HG03442 (cell line): ENCODE measurements at regions not wholly inside any gene's neighbourhood (a gene's known extent, or its start where the extent isn't known, plus 50 kb on each side); places are given as distances from the start of the nearest gene placed in this dataset.
"Not testable (repeated sequence)": the region's sequence is repeated elsewhere in the genome, so short reads cannot be mapped to it uniquely, and the experiment has no call there.

Experiments used
- ATAC-seq: cut with Tn5 transposase; IDR thresholded peaks from one replicate; pipeline ENCODE4 v1.9.1; 2021; ENCODE audit warnings: mild to moderate bottlenecking, moderate library complexity; ENCODE audit not compliant: unreplicated experiment

DNA sequence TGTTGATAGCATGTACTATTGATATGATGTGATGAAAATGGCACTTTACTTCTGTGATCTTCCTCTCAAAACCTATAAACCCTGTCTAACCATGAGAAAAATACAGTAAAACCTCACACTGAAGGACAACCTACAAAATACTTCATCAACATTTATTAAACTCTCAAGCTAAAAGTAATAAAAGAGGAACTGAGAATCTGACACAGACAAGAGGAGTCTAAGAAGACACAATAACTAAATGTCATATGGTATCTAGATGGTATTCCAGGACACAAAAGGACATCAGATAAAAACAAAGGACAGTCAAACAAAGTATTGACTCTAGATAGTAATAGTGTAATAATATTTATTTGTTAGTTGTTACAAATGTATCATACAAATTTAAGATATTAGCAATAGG, 655.3 kb downstream of the SH3BGRL start:
- no peak for ATAC-seq

DNA sequence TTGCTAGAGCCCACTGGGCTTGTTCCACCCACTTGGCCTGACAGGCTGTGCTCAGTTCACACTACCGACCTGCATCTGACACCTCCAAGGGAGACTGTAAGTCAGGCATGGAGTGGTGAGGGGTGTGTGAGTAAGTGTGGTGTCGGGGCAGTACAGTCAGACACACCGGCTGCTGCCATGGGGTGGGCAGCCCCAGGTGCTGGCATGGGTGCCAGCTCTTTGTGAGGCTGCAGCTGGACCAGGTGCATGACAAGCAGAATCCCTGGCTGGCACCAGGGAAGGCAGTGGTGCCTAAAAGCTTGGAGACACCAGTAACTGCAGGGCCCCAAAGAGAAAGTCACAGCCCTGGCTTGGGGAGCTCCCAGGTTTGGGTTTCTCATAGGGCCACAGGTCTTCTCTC, 665.0 kb downstream of the SH3BGRL start:
- ATAC-seq = no peak

DNA sequence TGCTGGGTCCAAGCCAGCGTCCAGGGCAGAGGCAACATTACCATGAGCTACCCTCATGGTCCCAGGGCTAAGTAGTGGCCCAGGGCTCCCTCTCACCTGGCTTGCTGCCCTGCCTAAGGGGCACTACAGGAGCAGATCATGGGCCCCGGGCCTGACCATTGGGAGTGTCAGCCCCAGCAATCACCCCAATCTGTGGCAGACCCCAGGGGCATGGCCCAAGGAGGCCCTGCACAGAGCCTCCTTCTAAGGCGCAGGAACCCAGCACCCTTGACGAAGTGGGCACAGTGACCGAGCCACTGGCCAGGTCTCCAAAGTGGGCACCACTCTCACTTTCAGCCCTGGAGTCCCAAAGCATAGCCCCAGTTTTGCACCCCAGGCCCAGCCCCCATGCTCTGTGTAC, 667.1 kb downstream of the SH3BGRL start:
- no peak for ATAC-seq

DNA sequence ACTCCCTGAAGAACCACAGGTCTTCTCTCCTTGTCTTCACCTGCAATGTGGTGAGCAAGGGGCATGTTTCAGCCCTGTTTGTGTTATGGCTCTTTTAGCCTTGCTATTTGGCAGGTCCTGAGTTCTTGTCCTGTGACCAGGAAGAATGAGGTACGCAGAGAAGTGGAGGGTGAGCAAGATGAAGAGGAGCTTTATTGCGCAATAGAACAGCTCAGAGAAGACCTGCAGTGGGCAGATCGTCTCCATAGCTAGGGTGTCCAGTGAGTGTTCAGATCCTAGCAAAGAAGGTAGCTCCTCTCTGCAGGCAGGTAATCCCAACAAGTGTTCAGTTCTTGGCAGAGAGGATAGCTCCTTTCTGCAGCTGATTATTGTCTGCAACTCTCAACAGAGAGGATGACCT, 672.9 kb downstream of the SH3BGRL start:
- ATAC-seq = no peak

DNA sequence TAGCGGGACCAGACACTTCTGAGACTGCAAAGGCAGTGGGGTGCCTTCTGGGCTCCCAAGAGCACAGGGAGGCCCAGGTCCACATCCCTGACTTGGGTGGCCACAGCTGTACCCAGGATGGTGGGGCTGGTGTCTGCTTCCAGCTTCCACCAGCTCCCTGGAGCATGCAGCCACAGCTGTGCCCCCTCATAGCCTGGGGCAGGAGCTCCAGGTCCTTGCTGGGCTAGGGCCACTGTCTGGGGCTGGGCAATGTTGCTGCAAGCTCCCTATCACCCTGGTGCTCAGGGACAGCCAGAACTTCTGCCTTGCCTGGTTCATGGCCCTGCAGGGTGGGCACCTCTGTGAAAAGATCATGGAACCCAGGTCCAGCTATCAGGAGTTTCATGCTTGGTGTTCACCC, 673.9 kb downstream of the SH3BGRL start:
- no peak for ATAC-seq

DNA sequence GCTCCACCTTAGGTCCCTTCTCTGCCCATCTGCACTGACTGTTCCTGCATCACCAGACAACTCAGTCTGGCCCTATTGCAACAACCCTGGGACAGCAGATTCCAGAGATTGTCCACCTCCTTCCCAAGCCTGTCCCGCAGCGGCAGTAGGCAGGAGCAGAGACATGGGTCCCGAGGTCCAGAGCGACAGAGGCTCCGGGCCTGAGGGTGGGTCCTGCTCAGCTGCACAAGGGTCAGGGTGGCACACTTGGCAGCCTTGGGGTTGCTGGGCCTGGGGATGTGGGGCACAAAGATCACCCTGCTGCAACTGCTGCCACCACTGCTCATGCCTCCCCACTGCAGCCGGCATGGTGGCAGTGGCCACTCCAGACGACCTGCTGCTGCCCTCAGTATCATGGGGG, 674.5 kb downstream of the SH3BGRL start:
- no peak for ATAC-seq

DNA sequence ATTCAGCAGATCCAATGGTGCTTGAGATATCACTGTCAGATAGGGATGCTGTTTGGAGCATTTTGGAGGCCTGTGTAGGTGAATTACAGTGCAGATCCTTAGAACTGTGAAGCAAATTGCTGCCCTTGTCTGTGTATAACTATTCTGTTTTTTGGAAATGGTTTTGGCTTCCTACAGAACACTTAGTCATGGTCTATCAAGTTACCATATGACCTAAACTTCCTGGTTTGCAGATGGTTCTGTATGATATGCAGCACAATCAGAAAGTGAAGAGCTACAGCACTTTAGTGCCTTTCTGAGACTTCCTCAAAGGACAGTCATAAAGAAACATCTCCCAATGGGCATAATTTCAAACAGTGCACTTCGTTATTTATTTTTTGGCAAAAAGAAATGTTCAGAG, 688.6 kb downstream of the SH3BGRL start:
- ATAC-seq = no peak

DNA sequence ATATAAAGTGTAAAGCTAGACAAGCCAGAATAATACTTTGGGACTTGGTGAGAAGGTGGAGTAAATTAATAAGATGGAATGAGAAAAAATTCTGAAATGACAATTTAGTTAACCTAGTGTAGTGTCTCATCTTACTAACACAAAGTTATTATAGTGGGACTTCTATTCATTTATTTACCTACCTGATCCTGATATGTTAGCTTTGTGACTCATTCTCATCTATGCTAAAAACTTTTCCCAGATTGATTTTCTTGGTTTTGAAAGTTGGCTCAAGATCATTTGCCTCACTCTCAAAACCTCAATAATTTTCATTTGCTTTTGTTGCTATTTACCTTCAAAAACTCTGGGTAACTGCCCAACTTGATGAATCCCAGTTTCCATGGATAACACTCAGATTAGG, 698.6 kb downstream of the SH3BGRL start:
- ATAC-seq = no peak

DNA sequence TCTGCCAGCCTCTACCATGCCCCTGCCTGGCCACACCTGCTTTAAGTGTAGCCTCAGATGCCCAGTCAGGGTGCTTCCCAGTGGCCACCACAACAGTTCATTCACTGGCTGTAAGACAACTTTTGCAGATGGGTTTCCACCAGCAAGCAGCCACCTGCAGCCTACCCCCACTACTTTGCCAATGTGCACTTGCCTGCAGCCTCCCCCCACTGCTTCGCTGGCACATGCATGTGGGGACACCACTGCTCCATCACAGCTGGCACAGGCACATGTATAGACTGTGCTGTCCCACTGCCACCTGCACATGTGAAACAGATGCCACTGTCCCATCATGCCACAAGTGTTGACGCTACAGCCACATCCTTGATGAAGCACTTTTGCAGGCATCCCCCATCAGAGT, 723.9 kb downstream of the SH3BGRL start:
- no peak for ATAC-seq

DNA sequence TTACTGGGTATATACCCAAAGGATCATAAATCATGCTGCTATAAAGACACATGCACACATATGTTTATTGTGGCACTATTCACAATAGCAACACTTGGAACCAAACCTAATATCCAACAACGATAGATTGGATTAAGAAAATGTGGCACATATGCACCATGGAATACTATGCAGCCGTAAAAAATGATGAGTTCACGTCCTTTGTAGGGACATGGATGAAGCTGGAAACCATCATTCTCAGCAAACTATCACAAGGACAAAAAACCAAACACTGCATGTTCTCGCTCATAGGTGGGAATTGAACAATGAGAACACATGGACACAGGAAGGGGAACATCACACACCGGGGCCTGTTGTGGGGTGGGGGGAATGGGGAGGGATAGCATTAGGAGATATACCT, 744.0 kb downstream of the SH3BGRL start:
- not testable (repeated sequence) for ATAC-seq

DNA sequence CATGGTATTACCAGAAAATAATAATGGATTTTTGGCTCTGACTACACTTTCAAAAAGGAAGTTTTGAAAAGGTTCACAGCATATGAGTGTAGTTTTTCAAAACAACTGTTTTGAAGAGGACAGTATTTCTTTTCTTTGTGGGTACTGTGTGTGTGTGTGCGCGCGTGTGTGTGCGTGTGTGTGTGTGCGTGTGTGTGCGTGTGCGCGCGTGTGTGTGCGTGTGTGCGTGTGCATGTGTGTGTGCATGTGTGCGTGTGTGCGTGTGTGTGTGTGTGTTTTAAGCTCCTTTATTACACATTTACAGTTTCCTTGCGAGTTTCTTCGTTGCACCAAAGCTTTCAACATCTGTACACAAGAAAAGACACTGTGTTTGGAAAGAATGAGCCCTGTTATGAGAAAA, 755.4 kb downstream of the SH3BGRL start:
- ATAC-seq = no peak

DNA sequence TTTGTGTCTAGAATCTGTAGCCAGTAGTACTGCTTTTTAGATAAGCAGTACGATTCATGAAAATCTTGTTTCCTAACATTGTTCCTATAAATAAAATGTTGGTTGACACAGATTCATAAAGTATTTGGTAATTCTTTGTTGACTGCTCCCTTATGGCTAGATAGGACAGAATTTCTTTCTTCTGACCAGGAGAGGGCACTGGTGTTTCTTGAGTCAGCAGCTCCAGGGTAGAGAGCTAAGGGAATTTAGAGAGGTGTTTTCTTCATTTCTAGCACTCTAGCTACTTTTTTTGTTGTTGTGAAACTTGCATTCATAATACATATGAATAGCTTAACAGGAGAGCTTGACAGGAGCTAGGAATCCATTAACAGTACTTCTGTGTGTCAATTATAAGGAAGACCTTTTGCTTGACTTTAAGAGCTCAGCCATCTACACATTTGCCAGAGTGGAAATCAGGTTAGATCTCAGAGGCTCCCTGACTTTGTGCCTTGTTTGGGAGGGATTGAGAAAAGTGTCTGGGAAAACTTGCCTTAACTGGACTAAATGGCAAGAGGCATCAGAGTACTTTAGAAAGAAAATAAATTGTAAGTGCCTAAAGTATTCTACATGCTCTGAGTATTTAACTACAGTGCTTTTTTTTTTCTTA, 756.1 kb downstream of the SH3BGRL start:
- no peak for ATAC-seq

DNA sequence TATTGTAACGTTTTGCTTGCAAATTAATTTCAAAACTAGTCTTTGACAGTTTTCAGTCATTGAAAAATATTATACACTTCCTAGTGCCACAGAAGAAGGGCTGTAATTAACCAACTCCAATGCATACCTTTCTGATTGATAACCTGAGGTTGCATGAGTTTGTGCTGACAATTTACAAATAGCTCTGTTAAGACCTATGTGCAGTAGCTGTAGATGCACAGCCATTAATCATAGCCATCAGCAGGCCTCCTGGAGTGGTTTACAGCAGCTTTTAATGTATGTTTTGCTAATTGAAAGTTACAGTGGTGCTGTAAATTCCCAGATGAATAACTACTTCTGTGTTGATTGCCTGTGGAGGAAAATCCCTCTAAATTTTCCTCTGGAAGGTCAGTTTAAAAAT, 758.1 kb downstream of the SH3BGRL start:
- ATAC-seq = no peak

DNA sequence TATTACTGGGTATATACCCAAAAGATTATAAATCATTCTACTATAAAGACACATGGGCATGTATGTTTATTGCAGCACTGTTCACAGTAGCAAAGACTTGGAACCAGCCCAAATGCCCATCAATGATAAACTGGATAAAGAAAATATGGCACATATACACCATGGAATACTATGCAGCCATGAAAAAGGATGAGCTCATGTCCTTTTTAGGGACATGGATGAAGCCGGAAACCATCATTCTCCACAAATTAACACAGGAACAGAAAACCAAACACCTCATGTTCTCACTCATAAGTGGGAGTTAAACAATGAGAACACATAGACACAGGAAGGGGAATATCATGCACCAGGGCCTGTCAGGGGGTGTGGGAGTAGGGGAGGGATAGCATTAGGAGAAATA, 772.5 kb downstream of the SH3BGRL start:
- ATAC-seq = not testable (repeated sequence)

DNA sequence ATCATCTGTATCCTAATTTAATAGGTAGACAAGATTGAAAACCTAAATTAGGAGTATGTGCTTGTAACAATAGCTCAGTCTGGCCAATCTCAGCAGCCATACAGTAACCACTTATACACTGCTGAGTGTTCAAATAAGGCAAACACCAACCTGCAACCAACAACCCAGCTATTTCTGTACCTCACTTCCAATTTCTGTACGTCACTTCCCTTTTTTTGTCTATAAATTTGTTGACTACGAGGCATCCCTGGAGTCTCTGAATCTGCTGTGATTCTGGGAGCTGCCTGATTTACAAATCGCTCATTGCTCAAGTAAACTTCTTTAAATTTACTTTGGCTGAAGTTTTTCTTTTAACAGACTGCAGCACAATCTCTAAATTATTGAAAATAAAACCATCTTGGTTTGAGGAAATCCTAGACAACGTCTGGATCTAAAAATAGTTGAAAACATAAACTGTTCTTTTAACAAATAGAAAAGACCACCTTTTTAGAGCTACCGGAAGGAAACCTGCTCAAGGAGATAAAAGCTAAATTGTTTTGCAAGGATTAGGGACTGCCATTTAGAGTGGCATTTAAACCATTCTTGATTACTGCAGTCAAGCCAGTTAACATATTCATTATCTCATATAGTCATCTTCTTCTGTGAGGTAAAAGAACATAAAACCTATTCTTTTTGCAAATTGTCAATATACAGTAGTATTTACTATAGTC, 778.1 kb downstream of the SH3BGRL start:
- ATAC-seq = no peak

DNA sequence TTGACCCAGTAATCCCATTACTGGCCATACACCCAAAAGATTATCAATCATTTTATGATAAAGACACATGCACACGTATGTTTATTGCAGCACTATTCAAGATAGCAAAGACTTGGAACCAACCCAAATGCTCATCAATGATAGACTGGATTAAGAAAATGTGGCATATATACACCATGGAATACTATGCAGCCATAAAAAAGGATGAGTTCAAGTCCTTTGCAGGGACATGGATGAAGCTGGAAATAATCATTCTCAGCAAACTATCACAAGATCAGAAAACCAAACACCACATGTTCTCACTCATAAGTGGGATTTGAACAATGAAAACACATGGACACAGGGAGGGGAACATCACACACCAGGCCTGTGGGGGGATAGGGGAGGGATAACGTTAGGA, 785.3 kb downstream of the SH3BGRL start:
- ATAC-seq = not testable (repeated sequence)

DNA sequence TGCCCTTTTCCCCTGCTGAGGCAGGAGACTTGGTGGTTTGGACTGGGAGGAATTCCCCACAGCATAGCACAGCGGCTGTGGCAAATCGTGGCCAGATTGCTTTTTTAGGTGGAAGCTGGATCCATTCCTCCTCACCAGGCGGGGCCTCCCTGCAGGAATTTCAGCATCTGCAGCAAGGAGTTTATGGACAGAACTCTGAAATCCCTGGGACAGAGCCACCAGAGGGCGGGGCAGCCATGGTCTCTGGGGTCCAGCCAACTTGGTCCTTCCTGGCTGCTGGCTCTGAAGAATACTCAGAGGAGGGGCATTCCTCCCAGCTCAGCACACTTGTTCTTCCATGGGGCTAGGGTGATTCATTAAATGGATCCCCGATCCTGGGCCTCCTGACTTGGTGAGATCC, 794.3 kb downstream of the SH3BGRL start:
- ATAC-seq = no peak

DNA sequence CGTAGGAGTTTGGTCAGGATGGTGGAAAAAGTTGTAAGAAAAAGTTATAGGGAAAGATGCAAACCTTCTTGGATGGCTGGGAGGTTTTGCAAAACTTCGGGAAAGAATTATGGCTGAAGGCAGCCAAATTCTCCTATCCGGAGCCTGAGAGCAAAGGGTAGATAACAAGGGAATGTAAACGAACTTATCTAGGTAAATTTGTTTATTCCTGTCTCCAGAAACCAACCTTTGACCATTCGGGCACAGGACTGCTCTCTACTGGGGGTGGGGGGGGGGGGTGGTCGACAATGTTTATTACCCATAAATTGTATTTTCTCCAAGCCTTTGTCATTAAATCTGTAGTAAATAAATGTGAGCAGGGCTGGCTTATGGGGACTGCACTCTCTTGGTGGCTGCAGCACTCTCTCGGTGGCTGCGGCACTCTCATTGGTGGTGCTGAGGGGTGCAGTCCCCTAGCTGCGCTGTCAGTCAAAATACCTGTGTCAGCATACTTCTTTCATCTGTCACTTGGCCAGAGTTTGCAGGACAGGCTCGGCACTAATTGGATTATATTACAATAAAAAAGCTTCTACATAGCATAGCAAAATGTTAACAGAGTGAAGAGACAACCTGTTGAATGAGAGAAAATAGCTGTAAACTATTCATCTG, 827.8 kb downstream of the SH3BGRL start:
- no peak for ATAC-seq

DNA sequence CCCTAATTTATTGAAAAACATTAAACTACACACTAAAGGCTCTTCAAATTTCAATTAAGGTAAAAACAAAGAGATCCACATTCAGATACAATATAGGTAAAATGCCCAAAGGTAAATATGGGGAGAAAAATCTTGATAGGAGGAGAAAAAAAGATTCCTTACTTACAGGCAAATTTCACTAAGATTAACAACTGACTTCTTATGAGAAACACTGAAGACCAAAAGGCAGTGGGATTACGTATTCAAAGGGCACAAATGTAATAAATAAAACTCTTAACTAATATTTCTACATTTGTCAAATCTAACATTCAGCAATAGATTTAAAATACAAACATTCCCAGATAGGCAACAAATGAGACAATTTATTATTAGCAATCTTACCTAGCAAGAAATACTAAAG, 829.3 kb downstream of the SH3BGRL start:
- no peak for ATAC-seq

DNA sequence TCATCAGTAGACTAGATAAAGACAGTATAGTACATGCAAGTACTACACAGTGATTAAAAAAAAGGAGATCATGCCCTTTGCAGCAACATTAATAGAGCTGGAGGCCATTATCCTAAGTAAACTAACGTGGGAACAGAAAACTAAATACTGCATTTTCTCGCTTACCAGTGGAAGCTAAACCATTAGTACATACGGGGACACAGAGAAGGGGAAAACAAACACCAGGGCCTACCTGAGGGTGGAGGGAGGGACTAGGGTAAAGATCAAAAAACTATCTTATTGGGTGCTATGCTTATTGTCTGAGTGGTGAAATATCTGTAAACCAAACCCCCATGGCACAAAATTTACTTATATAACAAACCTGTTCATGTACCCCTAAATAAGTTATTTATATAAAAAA, 836.9 kb downstream of the SH3BGRL start:
- no peak for ATAC-seq

DNA sequence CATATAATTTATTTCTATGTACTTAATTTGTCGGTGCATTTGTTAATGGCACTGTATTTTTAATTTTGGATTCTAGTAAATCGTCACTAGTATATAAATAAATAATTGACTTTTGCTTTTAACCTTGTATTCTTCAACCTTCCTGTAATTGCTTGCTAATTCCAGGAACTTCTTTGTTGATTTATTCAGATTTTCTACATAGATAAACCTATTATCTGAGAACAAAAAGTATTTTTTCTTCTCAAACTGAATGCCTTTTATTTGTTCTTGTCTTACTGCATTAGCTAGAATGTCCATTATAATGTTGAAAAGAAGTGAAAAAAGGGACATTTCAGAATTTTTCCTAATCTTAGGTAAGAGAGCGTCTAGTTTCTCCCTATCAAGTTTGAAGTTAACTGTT, 839.1 kb downstream of the SH3BGRL start:
- no peak for ATAC-seq

DNA sequence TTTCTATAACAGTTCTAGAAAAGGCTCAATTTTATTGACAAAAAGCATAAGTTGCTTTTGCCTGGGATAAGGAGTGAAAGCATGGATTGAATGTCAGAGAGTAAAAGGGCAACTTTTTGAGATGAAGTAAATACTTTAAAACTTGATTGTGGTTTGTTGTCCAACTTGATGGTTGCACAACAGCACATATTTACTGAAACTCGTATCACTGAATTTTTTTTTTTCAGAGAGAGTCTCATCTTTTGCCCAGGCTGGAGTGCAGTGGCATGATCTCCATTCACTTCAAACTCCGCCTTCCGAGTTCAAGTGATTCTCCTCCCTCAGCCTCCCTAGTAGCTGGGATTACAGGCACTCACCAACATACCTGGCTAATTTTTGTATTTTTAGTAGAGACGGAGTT, 856.8 kb downstream of the SH3BGRL start:
- no peak for ATAC-seq
